HEK293T (cell line): ENCODE measurements at regions not wholly inside any gene's neighbourhood (a gene's known extent, or its start where the extent isn't known, plus 50 kb on each side); places are given as distances from the start of the nearest gene placed in this dataset.
A peak's percentile ranks its signal among the peaks of the same experiment; 100 is the strongest.

Source experiments
- CTCF ChIA-PET: fragments of 350-600 bp; formaldehyde crosslinking; extraction: SDS; loops from one replicate; lab custom pipeline; 2021; ENCODE audit warnings: antibody characterized with exemption, inconsistent platforms; lab: Yijun Ruan, JAX
- POLR2A ChIA-PET: fragments of 350-600 bp; formaldehyde crosslinking; extraction: SDS; loops from one replicate; lab custom pipeline; 2020; ENCODE audit warnings: antibody characterized with exemption, inconsistent platforms; lab: Yijun Ruan, JAX
- DNase-seq: peaks from one replicate; pipeline ENCODE4 v3.0.0; 2012; ENCODE audit warnings: mixed read lengths; ENCODE audit errors: extremely low spot score
- ARNT ChIP-seq: fragments of 450-650 bp; IDR thresholded peaks from 2 replicates; pipeline ENCODE4 v1.6.1; 2017; ENCODE audit warnings: mild to moderate bottlenecking
- BHLHE40 ChIP-seq: fragments of 450-650 bp; IDR thresholded peaks from 2 replicates; pipeline ENCODE4 v1.6.1; 2016; ENCODE audit warnings: mild to moderate bottlenecking, moderate library complexity, borderline replicate concordance
- CTBP1 ChIP-seq: fragments of 450-650 bp; IDR thresholded peaks from 2 replicates; pipeline ENCODE4 v1.6.1; 2016; ENCODE audit warnings: borderline replicate concordance
- ELF4 ChIP-seq: fragments of 450-650 bp; IDR thresholded peaks from 2 replicates; pipeline ENCODE4 v1.6.1; 2017; ENCODE audit warnings: antibody characterized with exemption
- FOXA1 ChIP-seq: fragments of 450-650 bp; IDR thresholded peaks from 2 replicates; pipeline ENCODE4 v1.6.1; 2016; ENCODE audit warnings: mild to moderate bottlenecking
- FOXK2 ChIP-seq: fragments of 450-650 bp; IDR thresholded peaks from 2 replicates; pipeline ENCODE4 v1.6.1; 2016; ENCODE audit warnings: mild to moderate bottlenecking
- FOXM1 ChIP-seq: fragments of 450-650 bp; IDR thresholded peaks from 2 replicates; pipeline ENCODE4 v1.6.1; 2017; ENCODE audit warnings: mild to moderate bottlenecking, borderline replicate concordance
- HDGF ChIP-seq: fragments of 450-650 bp; IDR thresholded peaks from 2 replicates; pipeline ENCODE4 v1.6.1; 2017; ENCODE audit warnings: antibody characterized with exemption, borderline replicate concordance
- L3MBTL2 ChIP-seq: fragments of 450-650 bp; conservative IDR thresholded peaks from 2 replicates; pipeline ENCODE4 v1.6.1; 2016; ENCODE audit warnings: mild to moderate bottlenecking
- LEF1 ChIP-seq: fragments of 450-650 bp; IDR thresholded peaks from 2 replicates; pipeline ENCODE4 v1.6.1; 2017; ENCODE audit warnings: mild to moderate bottlenecking, borderline replicate concordance
- NFRKB ChIP-seq: fragments of 450-650 bp; IDR thresholded peaks from 2 replicates; pipeline ENCODE4 v1.6.1; 2016; ENCODE audit warnings: mild to moderate bottlenecking, moderate library complexity
- PKNOX1 ChIP-seq: fragments of 450-650 bp; IDR thresholded peaks from 2 replicates; pipeline ENCODE4 v1.6.1; 2016
- SP1 ChIP-seq: fragments of 450-650 bp; IDR thresholded peaks from 2 replicates; pipeline ENCODE4 v1.6.1; 2017
- SUZ12 ChIP-seq: fragments of 450-650 bp; IDR thresholded peaks from 2 replicates; pipeline ENCODE4 v1.6.1; 2016; ENCODE audit warnings: mild to moderate bottlenecking
- TARDBP ChIP-seq: fragments of 450-650 bp; IDR thresholded peaks from 2 replicates; pipeline ENCODE4 v1.6.1; 2016
- ZNF384 ChIP-seq: fragments of 450-650 bp; IDR thresholded peaks from 2 replicates; pipeline ENCODE4 v1.6.1; 2016

- no peak for TF ChIP-seq L3MBTL2
- no peak for TF ChIP-seq ELF4
- no peak for TF ChIP-seq FOXA1
- DNase-seq, result no peak
- ChIA-PET CTCF (no interaction called here), POLR2A (no interaction called here)
These were observed 229.8 kb upstream of the HS6ST1 start for GRCh38 chr2:128548461-128548891.

- no peak for DNase-seq
- CTCF ChIA-PET, result no interaction called here
- POLR2A ChIA-PET, result no interaction called here
- TF ChIP-seq FOXM1, result no peak
- TF ChIP-seq ZNF384, result no peak
- TF ChIP-seq PKNOX1, result no peak
- TF ChIP-seq HDGF, result no peak
These were observed 230.4 kb upstream of the HS6ST1 start for GRCh38 chr2:128549094-128549493.

- ChIA-PET CTCF (no interaction called here), POLR2A (no interaction called here)
- peak; percentile 26 for DNase-seq
- TF ChIP-seq SUZ12 (no peak), L3MBTL2 (no peak), FOXM1 (no peak), ARNT (no peak), ZNF384 (no peak), FOXA1 (no peak), FOXK2 (no peak), LEF1 (no peak), SP1 (no peak), NFRKB (no peak), BHLHE40 (no peak), HDGF (no peak), CTBP1 (no peak), PKNOX1 (no peak), ELF4 (no peak), TARDBP (no peak)
These were observed 231.1 kb upstream of the HS6ST1 start for GRCh38 chr2:128549646-128550260.

GRCh38 chr2:128550389-128550788, 231.7 kb upstream of the HS6ST1 start:
- ChIA-PET CTCF (interaction anchor here (0.6 to 0.7 kb wide), 2 partner anchors 13 to 45 kb away, joined by 3 read pairs; no protein-coding TSS in a partner anchor), POLR2A (no interaction called here)
- no peak for DNase-seq
- TF ChIP-seq CTBP1 (no peak), L3MBTL2 (no peak), BHLHE40 (no peak), NFRKB (no peak), LEF1 (no peak), ELF4 (no peak), TARDBP (no peak), FOXA1 (no peak), SP1 (no peak), SUZ12 (no peak)

- POLR2A ChIA-PET, result no interaction called here
- DNase-seq, result no peak
- CTCF ChIA-PET, result interaction anchor here (0.6 to 0.7 kb wide), 2 partner anchors 13 to 44 kb away, joined by 3 read pairs; no protein-coding TSS in a partner anchor
- TF ChIP-seq FOXK2 (no peak), ARNT (no peak)
These were observed 232.2 kb upstream of the HS6ST1 start for GRCh38 chr2:128550801-128551416.

- ChIA-PET CTCF (no interaction called here), POLR2A (no interaction called here)
- TF ChIP-seq ELF4, result no peak
- TF ChIP-seq HDGF, result no peak
- TF ChIP-seq L3MBTL2, result no peak
- no peak for DNase-seq
These were observed 232.8 kb upstream of the HS6ST1 start for GRCh38 chr2:128551435-128551834.

- no peak for DNase-seq
- ChIA-PET POLR2A (no interaction called here), CTCF (no interaction called here)
- no peak for TF ChIP-seq ELF4
- TF ChIP-seq FOXA1, result no peak
- no peak for TF ChIP-seq SP1
- TF ChIP-seq SUZ12, result no peak
- no peak for TF ChIP-seq PKNOX1
- TF ChIP-seq HDGF, result no peak
- TF ChIP-seq ZNF384, result no peak
- TF ChIP-seq FOXM1, result no peak
- no peak for TF ChIP-seq NFRKB
- no peak for TF ChIP-seq L3MBTL2
- no peak for TF ChIP-seq LEF1
- TF ChIP-seq FOXK2, result no peak
- TF ChIP-seq ARNT, result no peak
These were observed 233.6 kb upstream of the HS6ST1 start for GRCh38 chr2:128552141-128552805.
